T1000 (cell line): ENCODE measurements at regions not wholly inside any gene's neighbourhood (a gene's known extent, or its start where the extent isn't known, plus 50 kb on each side); places are given as distances from the start of the nearest gene placed in this dataset.

Experiments
- DNase-seq: peaks from one replicate; lab custom pipeline; 2025; ENCODE audit warnings: mixed read lengths; lab: John Stamatoyannopoulos, UW

DNA sequence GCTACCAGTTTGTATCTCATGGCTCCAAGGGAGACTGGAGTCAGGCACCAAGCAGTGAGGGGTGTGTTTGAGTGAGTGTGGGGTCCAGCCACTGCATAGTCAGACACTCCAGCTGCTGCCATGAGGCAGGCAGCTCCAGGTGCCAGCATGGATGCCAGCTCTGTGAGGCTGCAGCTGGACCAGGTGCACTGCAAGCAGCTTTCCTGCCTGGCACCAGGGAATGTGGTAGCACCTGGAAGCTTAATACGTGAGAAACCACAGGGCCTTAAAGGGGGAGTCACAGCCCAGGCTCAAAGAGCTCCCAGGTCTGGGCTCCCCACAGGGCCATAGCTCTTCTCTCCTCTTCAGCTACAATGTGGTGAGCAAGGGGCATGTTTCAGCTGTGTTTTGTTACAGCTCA, 817.8 kb upstream of the LUZP2 start:
- no peak for DNase-seq

DNA sequence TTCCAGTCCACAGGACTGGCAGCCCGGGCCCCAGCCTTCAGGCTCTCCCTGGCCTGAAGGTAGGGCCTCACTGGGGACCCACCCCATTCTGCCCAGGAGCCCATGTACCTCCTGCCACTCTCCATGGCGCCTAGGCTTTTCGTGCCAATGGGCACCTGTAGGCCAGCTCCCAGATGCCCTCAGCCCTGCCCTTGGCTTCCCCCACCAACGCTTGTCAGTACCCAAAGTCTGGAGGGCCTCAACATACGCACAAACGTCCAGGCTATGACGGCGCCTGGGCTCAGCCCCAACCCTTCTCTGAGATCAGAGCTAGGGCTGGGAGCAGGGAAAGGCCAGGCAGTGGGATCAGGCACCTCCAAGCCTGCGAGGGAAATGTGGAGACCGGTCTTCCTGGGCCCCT, 816.9 kb upstream of the LUZP2 start:
- no peak for DNase-seq

DNA sequence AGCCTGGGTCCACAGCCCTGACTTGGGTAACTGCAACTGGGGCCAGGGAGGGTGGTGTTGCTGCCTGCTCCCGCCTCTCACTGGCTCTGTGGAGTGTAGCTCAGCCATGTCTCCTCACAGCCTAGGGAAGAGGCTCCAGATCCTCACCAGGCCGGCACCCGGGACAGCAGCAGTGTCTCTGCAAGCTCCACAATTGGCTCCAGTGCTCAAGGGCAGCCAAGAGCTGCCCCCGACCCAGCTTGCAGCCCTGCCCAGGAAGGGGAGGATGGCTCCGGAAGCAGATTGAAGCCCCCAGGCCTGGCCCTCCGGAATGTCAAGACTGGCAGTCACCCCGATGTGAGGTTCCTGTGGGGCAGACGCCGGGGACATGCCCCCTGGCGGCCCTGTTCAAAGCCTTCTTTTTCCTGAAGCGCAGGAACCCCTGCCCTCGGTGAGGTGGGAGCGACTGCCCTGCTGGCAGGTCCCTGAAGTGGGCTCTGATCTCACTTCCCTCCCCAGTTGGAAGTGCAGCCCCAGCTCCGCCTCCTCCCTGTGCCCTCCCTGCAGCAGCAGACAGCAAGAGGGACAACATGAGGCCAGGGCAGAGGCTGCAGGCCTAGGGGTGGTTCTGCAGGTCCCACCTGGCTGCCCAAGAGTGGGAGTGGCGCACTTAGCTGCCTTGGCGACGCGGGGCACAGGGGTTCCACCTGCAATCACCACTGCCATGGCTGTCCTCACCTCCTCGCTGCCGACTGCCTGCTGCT, 816.2 kb upstream of the LUZP2 start:
- DNase-seq: no peak

DNA sequence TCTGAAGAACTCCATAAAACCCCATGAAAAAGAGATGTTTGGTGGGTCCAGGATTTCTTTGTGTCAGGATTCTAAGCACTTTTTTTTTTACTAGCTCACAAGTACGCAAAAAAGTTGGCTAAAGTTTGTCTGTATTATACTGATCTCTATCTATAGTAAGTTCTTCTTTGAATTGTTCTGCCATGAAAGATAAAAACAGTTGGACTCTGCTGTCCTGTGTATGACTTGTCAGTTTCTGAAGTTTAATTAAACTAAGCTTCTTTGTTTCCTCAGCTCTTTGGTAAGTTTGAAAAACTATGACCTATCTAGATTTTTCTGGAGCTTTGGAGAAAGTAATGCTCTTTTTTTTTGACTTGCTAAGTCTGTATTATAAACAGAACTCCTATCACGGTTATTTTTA, 812.2 kb upstream of the LUZP2 start:
- no peak for DNase-seq

DNA sequence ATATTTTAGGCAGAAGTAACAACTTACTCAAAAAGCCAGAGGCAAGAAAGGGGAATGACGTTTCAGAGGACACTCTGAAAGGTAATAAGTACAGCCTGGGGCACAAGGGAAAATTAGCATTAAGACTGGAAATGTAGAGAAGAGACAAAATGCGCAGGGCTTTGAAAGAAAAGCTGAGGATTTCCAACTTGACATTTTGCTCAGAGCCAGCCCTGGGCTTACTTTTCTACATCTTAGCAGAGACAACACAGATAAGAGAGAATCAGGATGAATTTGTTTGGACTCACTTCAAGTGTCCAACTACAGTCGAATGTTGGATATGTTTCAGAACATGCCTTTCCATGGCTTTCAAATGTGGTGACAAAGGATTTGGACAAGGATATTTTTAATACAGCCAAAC, 808.9 kb upstream of the LUZP2 start:
- DNase-seq: no peak

DNA sequence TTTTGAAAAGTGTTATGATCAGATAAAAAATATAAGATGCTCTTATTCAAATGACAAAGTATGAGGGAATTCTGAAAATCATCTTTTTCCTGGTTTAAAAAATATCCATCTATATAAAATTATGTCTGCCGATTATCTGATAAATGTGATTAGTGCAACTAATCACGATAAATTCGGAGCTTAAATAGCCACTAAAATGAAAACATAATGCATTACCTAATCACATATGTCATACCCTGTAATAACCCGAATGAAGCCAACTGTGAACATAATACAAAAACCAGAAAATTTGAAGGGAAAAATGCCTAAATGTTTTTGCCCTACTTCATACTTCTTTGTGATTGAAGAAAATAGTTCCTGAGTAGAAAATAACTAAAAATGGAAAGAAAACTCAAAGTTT, 808.4 kb upstream of the LUZP2 start:
- DNase-seq: no peak

DNA sequence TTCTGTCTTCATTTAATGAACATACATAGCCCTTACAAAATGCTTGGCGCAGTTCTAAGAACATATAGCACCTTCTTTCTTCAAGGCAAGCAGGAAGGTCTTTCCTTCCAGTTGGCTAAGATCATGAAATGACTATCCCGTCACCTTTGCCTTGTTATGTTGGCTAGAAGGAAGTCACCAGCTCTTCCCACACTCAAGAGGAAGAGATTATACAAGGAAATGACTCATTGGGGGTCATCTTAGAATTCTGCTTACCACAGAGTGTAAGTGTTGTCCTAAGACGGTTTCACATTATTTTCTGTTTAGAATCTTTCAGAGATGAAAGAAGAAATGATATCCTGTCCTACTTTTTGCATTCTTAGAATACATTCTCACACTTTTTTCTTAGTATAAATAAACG, 808.0 kb upstream of the LUZP2 start:
- no peak for DNase-seq

DNA sequence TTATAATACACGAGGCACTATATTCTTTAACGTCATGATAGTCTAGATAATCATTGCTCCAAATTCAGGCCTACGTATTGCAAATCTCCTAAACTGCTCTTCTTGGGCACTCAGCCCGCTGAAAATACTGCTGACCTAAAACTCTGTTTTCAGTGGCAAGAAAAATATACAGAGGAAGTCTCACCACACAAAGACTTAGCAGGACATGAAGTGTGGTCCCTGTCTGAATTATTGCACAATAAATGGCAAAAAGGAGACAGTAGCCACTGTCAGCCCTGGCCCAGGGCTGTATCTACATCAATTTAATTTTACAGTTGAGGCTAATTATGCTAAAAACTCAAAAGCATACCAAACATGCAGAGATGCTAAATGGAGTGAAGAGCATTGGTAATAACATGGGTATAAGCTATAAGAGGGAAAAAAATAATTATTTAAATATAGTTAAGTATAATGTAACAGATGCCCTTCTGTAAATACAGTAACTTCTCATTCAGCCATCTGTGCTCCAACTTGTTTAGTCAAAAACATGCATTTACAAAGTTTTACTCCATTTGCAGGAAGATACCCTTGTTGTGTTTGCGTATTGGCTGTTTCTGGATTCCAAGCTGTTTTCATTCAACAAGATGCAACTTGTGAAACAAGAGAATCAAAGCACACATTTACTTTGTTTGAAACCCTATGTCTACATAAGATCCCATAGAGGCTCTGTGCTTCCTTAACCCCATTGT, 800.0 kb upstream of the LUZP2 start:
- DNase-seq: no peak

DNA sequence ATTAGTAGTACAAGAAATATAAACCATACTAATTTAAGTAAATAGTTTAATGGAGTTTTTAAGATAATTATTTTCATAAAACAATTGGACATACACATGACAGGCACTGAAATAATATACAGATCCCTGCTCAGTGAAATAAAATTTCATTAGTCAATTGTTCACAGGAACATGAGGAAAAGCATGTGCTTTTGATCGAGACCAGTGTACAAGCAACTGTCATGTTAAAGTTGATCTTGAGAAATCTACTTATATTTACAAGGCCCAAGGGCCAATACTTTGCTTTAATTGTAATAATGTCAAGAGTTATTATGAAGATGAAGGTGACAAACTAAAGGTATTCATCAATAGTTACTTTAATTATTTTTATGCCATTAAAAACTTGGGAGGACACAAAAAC, 792.7 kb upstream of the LUZP2 start:
- DNase-seq: no peak

DNA sequence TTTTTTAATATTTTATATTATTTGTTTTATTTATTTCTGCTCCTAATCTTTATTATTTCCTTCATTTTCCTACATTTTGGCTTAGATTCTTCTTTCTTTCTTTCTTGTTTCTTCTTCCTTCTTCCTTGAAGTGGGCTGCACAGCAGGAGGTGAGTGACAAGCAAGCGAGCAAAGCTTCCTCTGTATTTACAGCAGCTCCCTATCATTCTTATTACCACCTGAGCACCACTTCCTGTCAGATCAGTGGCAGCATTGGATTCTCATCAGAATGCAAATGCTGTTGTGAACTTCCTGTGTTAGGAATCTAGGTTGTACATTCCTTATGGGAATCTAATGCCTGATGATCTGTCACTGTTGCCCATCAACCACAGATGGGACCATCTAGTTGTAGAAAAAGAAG, 784.9 kb upstream of the LUZP2 start:
- no peak for DNase-seq

DNA sequence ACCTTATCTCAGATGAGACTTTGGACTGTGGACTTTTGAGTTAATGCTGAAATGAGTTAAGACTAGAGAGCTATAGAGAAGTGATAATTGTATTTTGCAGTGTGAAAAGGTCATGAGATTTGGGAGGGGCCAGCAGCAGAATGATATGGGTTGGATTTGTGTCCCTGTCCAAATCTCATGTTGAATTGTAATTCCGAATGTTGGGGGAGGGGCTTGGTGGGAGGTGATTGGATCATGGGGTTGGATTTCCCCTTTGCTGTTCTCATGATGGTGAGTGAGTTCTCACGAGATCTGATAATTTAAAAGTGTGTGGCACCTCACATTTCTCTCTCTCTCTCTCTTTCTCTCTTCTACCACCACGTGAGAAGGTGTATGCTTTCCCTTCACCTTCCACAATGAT, 777.8 kb upstream of the LUZP2 start:
- DNase-seq: no peak

DNA sequence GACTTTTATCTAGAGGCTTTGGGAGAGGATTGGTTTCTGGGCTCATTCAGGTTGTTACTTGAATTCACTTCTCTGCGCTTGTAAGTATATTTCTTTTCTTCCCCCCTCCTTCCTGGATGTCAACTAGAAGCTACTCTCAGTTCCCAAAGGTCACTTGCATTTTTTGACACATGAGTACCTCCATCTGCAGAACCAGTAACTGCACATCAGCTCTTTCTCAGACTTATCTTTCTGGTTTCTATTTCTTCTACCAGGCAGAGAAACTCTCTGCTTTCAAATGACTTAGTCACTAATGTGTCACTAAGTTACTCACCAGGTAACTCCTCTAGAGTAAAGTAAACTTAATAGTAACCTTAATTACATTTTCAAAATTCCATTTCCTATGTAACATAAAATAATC, 773.0 kb upstream of the LUZP2 start:
- no peak for DNase-seq

DNA sequence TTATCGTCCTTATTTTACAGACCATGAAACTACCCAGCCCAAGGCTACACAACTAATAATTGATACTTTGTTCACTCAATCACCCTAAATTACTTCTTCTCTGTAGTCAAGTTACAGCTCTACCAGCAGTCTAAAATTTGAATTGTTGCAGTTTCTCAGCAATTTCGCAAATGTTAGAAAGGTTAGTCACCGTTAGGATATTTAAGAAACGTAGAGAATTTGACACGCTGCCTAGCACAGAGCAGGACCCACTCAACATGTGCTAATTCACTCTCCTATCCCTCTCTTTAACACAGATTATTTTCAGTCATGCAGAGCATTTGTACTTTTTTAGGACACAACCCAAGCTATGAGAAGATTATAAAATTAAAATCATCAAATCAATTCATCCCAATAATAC, 771.1 kb upstream of the LUZP2 start:
- DNase-seq: no peak

DNA sequence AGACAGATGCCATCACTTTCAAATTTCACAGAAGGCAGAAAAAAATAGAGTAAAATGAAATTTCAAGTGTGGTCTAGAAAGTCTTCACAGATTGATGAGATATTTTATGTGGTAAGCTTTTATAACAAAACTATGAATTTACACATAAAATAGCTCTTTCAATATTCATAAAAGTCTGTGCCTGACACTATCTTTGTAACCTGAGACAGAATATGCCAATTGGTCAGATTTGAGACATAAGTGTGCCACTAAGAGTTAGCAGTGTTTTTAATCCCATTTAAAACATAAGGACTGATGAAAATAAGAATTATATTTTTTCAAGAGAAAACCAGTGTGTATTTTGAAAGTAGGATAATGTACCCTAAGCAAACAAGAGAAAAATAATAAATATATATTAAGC, 769.5 kb upstream of the LUZP2 start:
- no peak for DNase-seq

DNA sequence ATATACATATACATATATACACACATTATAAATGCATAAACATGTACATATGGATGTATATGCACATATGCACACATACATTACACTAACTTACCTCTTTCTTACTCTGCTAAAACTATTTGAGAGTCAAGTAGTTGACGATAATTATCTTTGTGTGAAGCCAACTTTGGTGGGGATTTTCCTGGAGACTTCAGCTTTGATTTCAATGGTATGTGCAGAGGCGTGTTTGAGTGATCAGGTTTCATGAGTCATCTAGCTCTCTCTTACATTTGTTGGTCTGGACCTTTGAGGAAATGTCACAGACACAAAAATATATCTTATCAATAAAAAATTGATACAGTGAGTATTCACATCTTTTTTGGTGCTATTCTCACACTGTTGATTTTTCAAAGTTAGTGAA, 769.1 kb upstream of the LUZP2 start:
- no peak for DNase-seq

DNA sequence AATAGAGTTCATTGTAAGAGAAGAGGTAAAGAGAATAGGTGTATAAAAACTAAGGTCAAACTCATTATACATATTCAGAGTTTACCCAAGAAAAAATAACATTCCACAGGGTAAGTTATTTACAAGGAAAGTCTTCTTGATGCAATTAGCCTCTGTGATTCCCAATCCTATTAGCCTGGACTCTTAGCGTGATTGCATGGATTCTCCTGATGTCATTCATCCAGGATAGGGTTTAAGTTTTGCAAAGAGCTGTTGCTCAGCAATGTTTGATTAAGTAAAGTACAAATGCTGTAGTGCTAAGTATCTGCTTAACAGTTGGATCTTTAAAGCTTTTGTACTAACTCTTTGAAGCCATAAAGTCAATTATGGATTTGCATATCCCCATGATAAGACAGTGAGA, 767.8 kb upstream of the LUZP2 start:
- no peak for DNase-seq

DNA sequence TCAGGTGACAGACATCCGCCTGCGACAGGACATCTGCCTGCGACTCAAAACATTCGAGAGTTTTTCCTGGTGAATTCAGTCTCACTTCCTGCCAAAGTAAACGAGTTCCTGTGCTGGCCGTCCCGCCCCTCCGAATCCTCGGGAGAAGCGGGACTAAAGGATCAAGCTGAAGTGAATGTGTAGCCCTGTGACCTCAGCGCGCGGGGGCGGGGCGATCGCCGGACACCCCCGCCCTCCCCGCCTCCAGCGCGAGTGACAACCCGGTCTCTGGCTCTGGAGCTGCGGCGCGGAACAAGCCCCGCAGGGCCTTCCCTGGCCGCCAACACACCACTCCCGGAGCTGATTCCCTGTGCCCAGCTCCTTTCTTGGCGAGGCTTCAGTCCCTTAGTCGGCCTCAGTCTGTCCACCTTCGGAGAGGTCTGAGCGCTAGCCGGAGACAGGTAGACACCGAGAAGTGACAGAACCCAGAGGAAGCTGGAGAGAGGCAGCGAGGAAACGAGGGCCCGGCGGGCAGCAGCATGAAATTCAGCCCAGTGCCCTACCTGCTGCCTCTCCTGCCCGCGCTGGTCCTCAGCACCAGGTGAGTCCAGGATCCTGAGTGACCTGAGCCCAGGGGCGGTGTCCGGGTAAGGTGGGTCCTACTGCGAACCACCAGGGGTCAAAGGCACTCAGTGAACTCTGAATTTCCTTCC, 766.4 kb upstream of the LUZP2 start:
- DNase-seq: no peak

DNA sequence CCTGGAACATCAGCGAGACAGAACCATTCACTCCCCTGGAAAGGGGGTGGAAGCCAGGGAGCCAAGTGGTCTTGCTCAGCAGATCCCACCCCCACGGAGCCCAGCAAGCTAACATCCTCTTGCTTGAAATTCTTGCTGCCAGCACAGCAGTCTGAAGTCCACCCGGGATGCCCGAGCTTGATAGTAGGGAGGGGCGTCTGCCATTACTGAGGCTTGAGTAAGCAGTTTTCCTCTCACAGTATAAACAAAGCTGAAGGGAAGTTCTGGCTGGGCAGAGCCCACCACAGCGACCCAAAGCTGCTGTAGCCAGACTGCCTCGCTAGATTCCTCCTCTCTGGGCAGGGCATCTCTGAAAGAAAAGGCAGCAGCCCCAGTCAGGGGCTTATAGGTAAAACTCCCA, 764.8 kb upstream of the LUZP2 start:
- no peak for DNase-seq

DNA sequence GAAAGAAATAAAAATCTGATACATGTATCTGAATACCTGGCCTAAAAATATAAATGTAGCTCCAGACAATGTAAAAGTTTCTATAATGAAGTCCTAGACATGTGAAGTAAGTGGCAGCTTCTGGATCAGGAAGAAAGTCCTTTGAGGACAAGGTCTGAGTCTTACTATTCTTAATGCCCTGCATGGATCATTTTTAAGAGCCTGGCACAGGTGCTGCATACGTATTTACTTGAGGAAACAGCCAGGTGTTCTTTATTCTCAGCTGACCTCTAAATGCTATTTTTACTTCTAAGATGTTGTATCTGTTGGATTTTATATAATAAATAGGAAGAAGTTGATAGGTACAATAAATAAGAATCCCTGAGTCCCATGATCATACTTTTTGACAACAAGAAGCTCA, 750.0 kb upstream of the LUZP2 start:
- no peak for DNase-seq

DNA sequence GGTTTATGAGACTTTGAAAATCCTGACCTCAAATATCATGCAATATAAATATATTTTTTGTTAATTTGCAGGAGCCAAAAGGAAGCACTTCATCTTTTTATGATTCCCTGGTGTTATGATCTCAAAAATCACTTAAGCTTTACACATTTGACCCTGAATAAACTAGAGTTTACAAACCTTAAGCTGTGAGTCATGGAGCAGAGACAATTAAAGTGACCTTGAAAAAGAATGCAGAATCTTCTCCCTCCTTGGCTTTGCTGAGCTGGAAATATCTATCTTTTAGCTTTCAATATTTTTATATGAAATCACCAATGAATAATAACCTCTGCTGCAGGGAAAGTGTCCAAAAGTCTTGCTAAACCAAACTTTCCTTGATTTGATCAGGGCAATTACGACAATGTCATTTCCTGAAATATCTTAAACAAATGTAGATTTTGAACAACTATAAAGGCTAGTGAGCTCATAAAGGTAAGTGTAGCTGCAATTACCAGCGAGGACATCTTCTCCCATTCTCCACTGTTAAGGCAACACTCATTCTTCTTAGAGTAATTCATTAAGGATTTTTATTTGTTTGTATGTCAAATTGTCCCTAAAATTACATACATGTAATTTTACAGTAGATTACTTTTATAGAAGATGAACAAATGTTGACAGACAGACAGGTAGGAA, 747.0 kb upstream of the LUZP2 start:
- DNase-seq: no peak

DNA sequence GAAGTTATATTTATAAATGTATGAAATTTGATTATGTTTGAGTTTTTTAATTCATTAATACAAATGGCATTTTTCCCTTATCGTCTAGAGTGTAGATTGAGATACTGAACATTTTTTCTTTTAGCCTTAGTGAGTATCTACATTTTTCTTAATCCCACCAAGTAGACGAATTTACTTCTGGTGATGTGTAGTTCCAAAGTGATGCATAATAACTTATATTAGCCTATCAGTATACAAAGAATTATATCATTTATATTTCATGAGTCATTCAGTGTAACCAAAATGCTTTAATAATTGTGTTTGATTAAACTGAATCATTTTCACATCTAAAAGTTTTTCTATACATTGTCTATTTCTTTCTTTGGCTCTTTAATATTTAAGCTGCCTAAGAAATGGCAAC, 745.6 kb upstream of the LUZP2 start:
- DNase-seq: no peak

DNA sequence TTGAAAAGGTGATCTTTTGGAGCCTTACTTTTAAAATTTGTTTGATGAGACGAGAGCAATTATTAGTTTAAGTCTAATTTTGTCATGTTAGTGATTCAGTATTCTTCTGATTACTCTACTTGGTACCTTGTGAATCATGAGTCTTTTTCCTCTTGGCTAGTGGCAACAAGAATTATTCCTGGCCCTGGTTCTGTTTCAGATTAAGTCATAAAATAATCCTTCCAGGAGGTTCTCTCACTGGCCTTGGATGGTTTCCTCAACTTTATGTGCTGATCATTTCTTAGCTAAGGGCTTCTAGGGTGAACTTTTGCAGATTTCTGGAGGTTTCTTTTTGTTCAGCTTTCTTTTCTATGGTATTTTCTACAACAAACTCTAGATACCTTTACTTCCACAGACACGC, 741.8 kb upstream of the LUZP2 start:
- DNase-seq: no peak

DNA sequence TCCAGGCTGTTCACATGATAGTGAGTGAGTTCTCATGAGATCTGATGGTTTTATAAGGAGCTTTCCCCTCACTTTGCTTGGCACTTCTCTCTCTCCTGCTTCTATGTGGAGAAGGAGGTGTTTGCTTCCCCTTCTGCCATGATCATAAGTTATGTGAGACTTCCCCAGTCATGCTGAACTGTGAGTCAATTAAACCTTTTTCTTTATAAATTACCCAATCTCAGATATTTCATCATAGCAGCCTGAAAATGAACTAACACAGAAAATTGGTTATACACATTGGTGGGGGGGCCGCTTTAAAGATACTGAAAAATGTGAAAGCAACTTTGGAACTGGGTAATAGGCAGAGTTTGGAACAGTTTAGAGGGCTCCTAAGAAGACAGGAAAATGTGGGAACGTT, 741.1 kb upstream of the LUZP2 start:
- DNase-seq: no peak
